VCaP (cell line): ENCODE measurements at regions not wholly inside any gene's neighbourhood (a gene's known extent, or its start where the extent isn't known, plus 50 kb on each side); places are given as distances from the start of the nearest gene placed in this dataset.

Experiments
- H3K27ac ChIP-seq: fragments of 450-650 bp; 2 replicates; pipeline ENCODE4 v1.5.1; 2017
- TF ChIP-seq, protein P1 (sequence below): fragments of 450-650 bp; conservative IDR thresholded peaks from 2 replicates; pipeline ENCODE4 v1.5.1; 2017; ENCODE audit warnings: mild to moderate bottlenecking, moderate library complexity

DNA sequence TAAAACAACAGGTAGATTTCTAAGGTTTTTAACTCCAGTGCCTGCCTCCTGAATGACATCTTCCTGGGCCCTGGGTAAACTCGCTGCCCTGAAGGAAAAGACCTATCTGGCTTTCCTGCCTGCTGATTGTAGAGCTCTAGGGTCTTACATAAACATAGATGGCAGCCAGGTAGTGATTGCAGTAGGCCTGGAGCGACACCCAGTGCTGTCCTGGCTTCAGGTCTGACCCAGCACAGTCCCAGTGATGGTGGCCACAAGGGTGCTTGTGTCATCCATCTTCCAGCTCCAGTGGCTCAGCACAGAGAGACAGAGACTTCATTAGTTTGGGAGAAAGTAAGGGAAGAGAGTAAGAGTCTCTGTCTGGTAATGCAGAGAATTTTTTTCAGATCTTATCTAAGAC, 542.9 kb upstream of the IMPG1 start:
- TF ChIP-seq, protein P1, sequence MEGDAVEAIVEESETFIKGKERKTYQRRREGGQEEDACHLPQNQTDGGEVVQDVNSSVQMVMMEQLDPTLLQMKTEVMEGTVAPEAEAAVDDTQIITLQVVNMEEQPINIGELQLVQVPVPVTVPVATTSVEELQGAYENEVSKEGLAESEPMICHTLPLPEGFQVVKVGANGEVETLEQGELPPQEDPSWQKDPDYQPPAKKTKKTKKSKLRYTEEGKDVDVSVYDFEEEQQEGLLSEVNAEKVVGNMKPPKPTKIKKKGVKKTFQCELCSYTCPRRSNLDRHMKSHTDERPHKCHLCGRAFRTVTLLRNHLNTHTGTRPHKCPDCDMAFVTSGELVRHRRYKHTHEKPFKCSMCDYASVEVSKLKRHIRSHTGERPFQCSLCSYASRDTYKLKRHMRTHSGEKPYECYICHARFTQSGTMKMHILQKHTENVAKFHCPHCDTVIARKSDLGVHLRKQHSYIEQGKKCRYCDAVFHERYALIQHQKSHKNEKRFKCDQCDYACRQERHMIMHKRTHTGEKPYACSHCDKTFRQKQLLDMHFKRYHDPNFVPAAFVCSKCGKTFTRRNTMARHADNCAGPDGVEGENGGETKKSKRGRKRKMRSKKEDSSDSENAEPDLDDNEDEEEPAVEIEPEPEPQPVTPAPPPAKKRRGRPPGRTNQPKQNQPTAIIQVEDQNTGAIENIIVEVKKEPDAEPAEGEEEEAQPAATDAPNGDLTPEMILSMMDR: no peak
- H3K27ac ChIP-seq: no peak overlapping the region

DNA sequence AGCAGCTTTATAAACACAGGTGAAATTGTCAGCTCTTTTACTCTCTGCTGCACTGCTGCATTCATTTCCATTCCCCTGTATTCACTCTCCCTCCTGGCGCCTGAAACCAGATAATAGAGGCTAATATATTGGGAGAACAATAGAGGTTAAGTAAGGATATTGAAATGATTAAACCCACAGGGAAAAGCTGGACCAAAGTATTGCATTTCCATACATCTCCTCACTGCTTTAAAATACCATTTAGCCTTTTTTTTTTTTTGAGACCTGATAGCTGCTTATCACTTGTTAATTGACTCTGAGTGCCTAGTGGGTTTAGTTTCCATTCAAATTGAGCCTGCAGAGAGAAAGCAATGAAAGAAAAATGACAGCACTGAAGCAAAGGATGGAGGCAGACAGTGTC, 540.5 kb upstream of the IMPG1 start:
- no peak overlapping the region for H3K27ac ChIP-seq
- TF ChIP-seq, protein P1: no peak

DNA sequence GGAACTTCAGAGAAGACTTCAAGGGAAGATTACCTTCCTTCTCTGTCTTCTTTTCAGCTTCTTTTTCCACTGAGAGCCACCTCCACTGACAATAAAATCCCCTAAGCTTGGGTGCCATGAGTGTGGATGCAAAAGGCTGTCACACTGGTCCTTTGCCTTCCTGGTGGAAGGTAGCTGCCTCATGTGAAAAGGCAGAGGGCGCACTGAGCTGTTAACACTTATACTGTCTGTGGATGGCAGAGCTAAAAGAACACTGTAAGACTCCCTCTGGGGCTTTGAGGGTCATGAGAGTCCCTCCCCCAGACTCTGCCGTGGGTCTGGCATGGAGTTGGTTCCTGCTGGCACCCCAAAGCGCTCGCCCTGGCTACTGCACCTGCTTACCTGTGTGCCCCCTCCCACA, 536.7 kb upstream of the IMPG1 start:
- H3K27ac ChIP-seq: no peak overlapping the region
- TF ChIP-seq, protein P1: no peak

- no peak overlapping the region for H3K27ac ChIP-seq
- TF ChIP-seq, protein P1: no peak
Observed at GRCh38 chr6:76594109-76594508, 521.6 kb upstream of the IMPG1 start.

DNA sequence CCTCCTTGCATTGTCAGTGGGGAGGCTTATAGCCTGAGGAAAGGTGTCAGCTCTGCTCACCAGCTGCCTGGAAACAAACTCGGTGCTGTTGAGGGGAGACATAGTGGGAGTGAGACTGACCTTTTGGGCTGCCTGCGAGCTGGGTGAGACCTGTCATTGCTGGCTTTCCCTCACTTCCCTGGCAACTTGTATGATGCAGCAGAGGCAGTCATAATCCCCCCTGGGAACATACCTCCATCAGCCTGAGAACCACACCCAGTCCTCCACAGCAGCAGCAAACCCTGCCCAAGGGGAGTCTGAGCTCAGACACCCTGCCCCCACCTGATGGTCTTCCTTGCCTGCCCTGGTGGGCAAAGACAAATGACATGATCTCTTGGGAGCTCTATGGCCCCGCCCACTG, 521.2 kb upstream of the IMPG1 start:
- H3K27ac ChIP-seq: no peak overlapping the region
- TF ChIP-seq, protein P1: no peak

DNA sequence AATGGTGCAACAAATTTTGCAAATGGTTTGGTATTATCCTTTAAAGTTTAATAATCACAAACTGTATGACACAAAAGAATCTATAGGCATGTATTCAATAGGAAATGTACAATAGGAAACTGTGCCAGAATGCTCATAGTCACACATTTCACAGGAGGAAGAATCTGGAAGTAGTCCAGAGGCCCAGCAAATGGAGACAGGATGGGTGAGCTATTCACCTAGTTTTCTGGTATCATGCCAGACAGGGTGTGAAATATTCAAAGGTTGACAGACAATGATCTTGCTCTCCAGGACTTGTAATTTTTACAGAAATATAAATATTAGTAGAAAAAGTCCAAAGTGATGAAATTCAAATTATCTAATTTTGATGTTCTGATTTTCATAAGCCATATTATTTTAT, 520.1 kb upstream of the IMPG1 start:
- TF ChIP-seq, protein P1: no peak
- no peak overlapping the region for H3K27ac ChIP-seq

DNA sequence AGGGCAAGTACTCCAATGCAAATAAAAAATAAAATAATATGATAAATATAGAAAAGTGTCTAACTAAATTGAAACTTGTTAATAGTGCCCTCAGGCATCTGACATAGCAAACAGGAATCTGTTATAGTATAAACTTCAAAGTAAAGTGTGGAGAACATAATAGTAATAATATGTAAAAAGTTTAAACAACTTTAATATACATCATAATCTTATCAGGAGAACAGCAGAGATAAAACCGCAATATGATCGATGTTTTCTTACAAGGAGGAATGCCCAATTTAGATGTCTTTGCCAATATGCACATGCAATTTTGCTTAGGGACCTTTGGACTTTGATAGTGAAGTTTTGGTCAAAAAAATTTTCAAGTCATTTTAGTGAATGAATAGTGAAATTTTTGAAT, 514.8 kb upstream of the IMPG1 start:
- TF ChIP-seq, protein P1: no peak
- H3K27ac ChIP-seq: no peak overlapping the region

- TF ChIP-seq, protein P1: no peak
- H3K27ac ChIP-seq: no peak overlapping the region
Observed at GRCh38 chr6:76584121-76584520, 511.7 kb upstream of the IMPG1 start.
